H9 (cell line): ENCODE measurements at regions not wholly inside any gene's neighbourhood (a gene's known extent, or its start where the extent isn't known, plus 50 kb on each side); places are given as distances from the start of the nearest gene placed in this dataset.

Experiments used
- DNase-seq: peaks from one replicate; pipeline ENCODE4 v3.0.0-alpha.2; 2017
- H2AFZ ChIP-seq: one replicate; pipeline ENCODE4 v1.6.1; 2013; ENCODE audit warnings: mild to moderate bottlenecking, low read length, control low read depth, moderate library complexity
- H2AK5ac ChIP-seq: 2 replicates; pipeline ENCODE4 v1.6.1; 2013; ENCODE audit warnings: low read length, control low read depth, mixed read lengths; ENCODE audit not compliant: insufficient read length
- H2BK120ac ChIP-seq: one replicate; pipeline ENCODE4 v1.6.1; 2013; ENCODE audit warnings: low read depth, mild to moderate bottlenecking, low read length, control low read depth, inconsistent platforms; ENCODE audit not compliant: poor library complexity, severe bottlenecking
- H2BK12ac ChIP-seq: 2 replicates; pipeline ENCODE4 v1.6.1; 2013; ENCODE audit warnings: low read length, control low read depth, mixed read lengths, low read depth; ENCODE audit not compliant: insufficient read length
- H2BK15ac ChIP-seq: 2 replicates; pipeline ENCODE4 v1.6.1; 2013; ENCODE audit warnings: low read depth, low read length, control low read depth
- H2BK20ac ChIP-seq: one replicate; pipeline ENCODE4 v1.6.1; 2013; ENCODE audit warnings: low read depth, mild to moderate bottlenecking, low read length, control low read depth, inconsistent platforms; ENCODE audit not compliant: poor library complexity, severe bottlenecking
- H2BK5ac ChIP-seq: 2 replicates; pipeline ENCODE4 v1.6.1; 2013; ENCODE audit warnings: low read length, control low read depth, mixed read lengths; ENCODE audit not compliant: insufficient read length
- H3K14ac ChIP-seq: 2 replicates; pipeline ENCODE4 v1.6.1; 2013; ENCODE audit warnings: low read length, control low read depth; ENCODE audit not compliant: insufficient read depth
- H3K18ac ChIP-seq: 2 replicates; pipeline ENCODE4 v1.6.1; 2013; ENCODE audit warnings: low read depth, mild to moderate bottlenecking, mixed read lengths, low read length, control low read depth; ENCODE audit not compliant: insufficient read length
- H3K23ac ChIP-seq: 2 replicates; pipeline ENCODE4 v1.6.1; 2013; ENCODE audit warnings: low read length, control low read depth, mixed read lengths, low read depth; ENCODE audit not compliant: insufficient read length
- H3K23me2 ChIP-seq: 2 replicates; pipeline ENCODE4 v1.6.1; 2013; ENCODE audit warnings: low read depth, mild to moderate bottlenecking, mixed read lengths, low read length, control low read depth; ENCODE audit not compliant: insufficient read length, poor library complexity, severe bottlenecking
- H3K27ac ChIP-seq: 2 replicates; pipeline ENCODE4 v1.5.1; 2013; ENCODE audit warnings: low read length, control low read depth, mixed read lengths, low read depth; ENCODE audit not compliant: insufficient read length
- H3K27me3 ChIP-seq: 2 replicates; pipeline ENCODE4 v1.6.1; 2013; ENCODE audit warnings: low read length, control low read depth, inconsistent platforms; ENCODE audit not compliant: insufficient read depth
- H3K4ac ChIP-seq: 2 replicates; pipeline ENCODE4 v1.6.1; 2013; ENCODE audit warnings: low read depth, mild to moderate bottlenecking, control low read depth, inconsistent platforms, low read length, moderate library complexity
- H3K4me1 ChIP-seq: 2 replicates; pipeline ENCODE4 v1.6.1; 2013; ENCODE audit warnings: low read length, control low read depth, inconsistent platforms; ENCODE audit not compliant: insufficient read depth
- H3K4me2 ChIP-seq: 2 replicates; pipeline ENCODE4 v1.6.1; 2013; ENCODE audit warnings: low read length, control low read depth, mixed read lengths; ENCODE audit not compliant: insufficient read length, insufficient read depth
- H3K56ac ChIP-seq: 2 replicates; pipeline ENCODE4 v1.6.1; 2013; ENCODE audit warnings: low read depth, mild to moderate bottlenecking, mixed read lengths, low read length, control low read depth; ENCODE audit not compliant: insufficient read length
- H3K79me1 ChIP-seq: 2 replicates; pipeline ENCODE4 v1.6.1; 2013; ENCODE audit warnings: low read depth, mild to moderate bottlenecking, moderate library complexity, low read length, control low read depth, inconsistent platforms; ENCODE audit not compliant: insufficient read depth, poor library complexity, severe bottlenecking
- H3K79me2 ChIP-seq: 2 replicates; pipeline ENCODE4 v1.6.1; 2013; ENCODE audit warnings: low read length, control low read depth, inconsistent platforms; ENCODE audit not compliant: insufficient read depth
- H3K9ac ChIP-seq: 2 replicates; pipeline ENCODE4 v1.6.1; 2013; ENCODE audit warnings: low read length, control low read depth, mixed read lengths; ENCODE audit not compliant: insufficient read length; ENCODE audit errors: extremely low read depth
- H3K9me3 ChIP-seq: one replicate; pipeline ENCODE4 v1.6.1; 2013; ENCODE audit warnings: low read depth, low read length, inconsistent platforms; ENCODE audit not compliant: control insufficient read depth
- H3T11ph ChIP-seq: one replicate; pipeline ENCODE4 v1.6.1; 2013; ENCODE audit warnings: mild to moderate bottlenecking, low read length, control low read depth, inconsistent platforms
- H4K20me1 ChIP-seq: one replicate; pipeline ENCODE4 v1.6.1; 2013; ENCODE audit not compliant: control insufficient read depth, insufficient read length, insufficient read depth
- H4K5ac ChIP-seq: 2 replicates; pipeline ENCODE4 v1.6.1; 2013; ENCODE audit warnings: low read depth, mild to moderate bottlenecking, mixed read lengths, low read length, control low read depth; ENCODE audit not compliant: insufficient read length
- H4K8ac ChIP-seq: replicated peaks from 2 replicates; pipeline ENCODE4 v1.6.1; 2013; ENCODE audit warnings: low read length, control low read depth, mixed read lengths, low read depth; ENCODE audit not compliant: insufficient read length
- H4K91ac ChIP-seq: 2 replicates; pipeline ENCODE4 v1.6.1; 2013; ENCODE audit warnings: low read depth, mild to moderate bottlenecking, moderate library complexity, mixed read lengths, low read length, control low read depth; ENCODE audit not compliant: insufficient read length
- H3K27ac Mint-ChIP-seq, 3 experiments: 2 replicates in 2 of 3; 3 replicates in 1 of 3; pipeline ENCODE4 v1.8.0; 2020 to 2021; ENCODE audit warnings: mixed read lengths in 3 of 3, mild to moderate bottlenecking in 1 of 3, moderate library complexity in 1 of 3
- H3K27me3 Mint-ChIP-seq: 2 replicates; pipeline ENCODE4 v1.8.0; 2021; ENCODE audit warnings: low read depth, mild to moderate bottlenecking, moderate library complexity, mixed read lengths
- H3K36me3 Mint-ChIP-seq, 3 experiments: 2 replicates in 2 of 3; 3 replicates in 1 of 3; pipeline ENCODE4 v1.8.0; 2020 to 2021; ENCODE audit warnings: low read depth in 3 of 3, mixed read lengths in 3 of 3; ENCODE audit not compliant: insufficient read depth in 1 of 3
- H3K4me1 Mint-ChIP-seq, 2 experiments: 2 replicates each; pipeline ENCODE4 v1.8.0; 2020; ENCODE audit warnings: mixed read lengths in 2 of 2
- H3K4me3 Mint-ChIP-seq, 2 experiments: 2 replicates in 1 of 2; 3 replicates in 1 of 2; pipeline ENCODE4 v1.8.0; 2020 to 2021; ENCODE audit warnings: mild to moderate bottlenecking in 2 of 2, mixed read lengths in 2 of 2, moderate library complexity in 1 of 2
- H3K9me3 Mint-ChIP-seq, 2 experiments: 2 replicates in 1 of 2; 3 replicates in 1 of 2; pipeline ENCODE4 v1.8.0; 2020; ENCODE audit warnings: mild to moderate bottlenecking in 2 of 2, mixed read lengths in 2 of 2, moderate library complexity in 1 of 2
- CTCF ChIP-seq: fragments of 200-600 bp; sonication (generic); conservative IDR thresholded peaks from 3 replicates; pipeline ENCODE4 v1.8.0; 2021; ENCODE audit warnings: antibody characterized with exemption, mild to moderate bottlenecking
- whole genome bisulfite sequencing: extraction: QIAGEN DNeasy Blood & Tissue Kit; methylation state at CpG from one replicate; pipeline ENCODE4 v1.1.7; 2013; ENCODE audit warnings: missing lambda C conversion rate, low lambda C conversion rate, mixed read lengths; ENCODE audit not compliant: insufficient read length; ENCODE audit errors: extremely low coverage; 5-methylcytosine and 5-hydroxymethylcytosine counted together

GRCh38 chrX:112270991-112271390 lies 188.4 kb upstream of the TRPC5 start:
- Histone ChIP-seq H3K27ac (no peak overlapping the region), H2BK15ac (no peak overlapping the region), H3K18ac (no peak overlapping the region), H3K23ac (no peak overlapping the region), H4K8ac (no peak overlapping the region), H3K4me1 (no peaks in the 10 kb centered on the region), H3K23me2 (no peaks in the 10 kb centered on the region), H2BK20ac (no peak overlapping the region), H3K9me3 (no peaks in the 10 kb centered on the region), H4K20me1 (no peaks in the 10 kb centered on the region), H3K79me2 (no peaks in the 10 kb centered on the region), H2AFZ (no peak overlapping the region), H4K5ac (no peak overlapping the region), H3K27me3 (no peaks in the 10 kb centered on the region), H3K79me1 (no peaks in the 10 kb centered on the region), H2BK120ac (no peak overlapping the region), H3K4me2 (no peak overlapping the region), H2BK5ac (no peak overlapping the region), H3K56ac (no peak overlapping the region), H3K14ac (no peak overlapping the region), H2BK12ac (no peak overlapping the region), H2AK5ac (no peak overlapping the region), H3K4ac (no peak overlapping the region), H3T11ph (no peak overlapping the region), H4K91ac (no peak overlapping the region), H3K9ac (no peak overlapping the region)
- Mint-ChIP-seq H3K27ac (no peak overlapping the region), H3K4me1 (peaks cover 13 to 21% of the 10 kb centered on the region in 2 experiments), H3K27me3 (no peaks in the 10 kb centered on the region), H3K9me3 (no peaks in the 10 kb centered on the region), H3K4me3 (no peak overlapping the region), H3K36me3 (no peaks in the 10 kb centered on the region)
- TF ChIP-seq CTCF, result no peak
- no peak for DNase-seq
- no CpG with 5 or more reads among the region's 2 CpGs for WGBS
